CMK (cell line): ENCODE measurements at regions not wholly inside any gene's neighbourhood (a gene's known extent, or its start where the extent isn't known, plus 50 kb on each side); places are given as distances from the start of the nearest gene placed in this dataset.

Source experiments
- DNase-seq: peaks from one replicate; pipeline ENCODE4 v3.0.0-alpha.2; 2010; ENCODE audit warnings: low read depth

DNA sequence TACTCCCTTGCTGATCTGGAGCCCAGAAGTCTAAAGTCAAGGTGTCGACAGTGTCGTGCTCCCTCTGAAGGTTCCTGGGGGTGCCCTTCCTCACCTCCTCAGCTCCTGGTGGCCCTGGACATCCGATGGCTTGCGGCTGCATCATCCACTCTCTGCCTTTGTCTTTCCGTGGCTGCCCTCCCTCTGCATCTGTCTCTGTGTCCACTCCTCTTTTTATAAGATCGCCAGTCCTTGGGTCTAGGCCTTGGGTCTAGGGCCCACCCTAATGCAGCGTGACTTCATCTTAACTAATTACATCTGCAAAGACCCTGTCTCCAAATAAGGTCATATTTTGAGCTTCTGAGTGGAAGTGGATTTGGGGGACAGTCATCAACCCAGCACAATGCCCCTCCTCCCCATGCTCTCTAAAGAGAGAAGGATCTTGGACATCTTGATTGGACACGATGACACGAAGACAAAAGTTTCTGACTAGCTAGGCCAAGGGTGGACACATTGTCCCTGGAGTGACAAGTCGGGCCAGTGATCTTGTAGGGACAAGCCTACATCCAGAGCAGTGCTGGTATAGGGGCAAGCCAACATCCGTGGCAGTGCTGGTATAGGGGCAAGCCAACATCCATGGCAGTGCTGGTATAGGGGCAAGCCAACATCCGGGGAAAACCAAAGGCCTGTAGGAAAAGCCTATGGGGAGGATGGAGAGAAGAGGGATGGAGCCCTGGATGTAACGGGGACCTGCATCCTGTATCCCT, 93.9 kb upstream of the DIO3 start:
- no peak for DNase-seq

DNA sequence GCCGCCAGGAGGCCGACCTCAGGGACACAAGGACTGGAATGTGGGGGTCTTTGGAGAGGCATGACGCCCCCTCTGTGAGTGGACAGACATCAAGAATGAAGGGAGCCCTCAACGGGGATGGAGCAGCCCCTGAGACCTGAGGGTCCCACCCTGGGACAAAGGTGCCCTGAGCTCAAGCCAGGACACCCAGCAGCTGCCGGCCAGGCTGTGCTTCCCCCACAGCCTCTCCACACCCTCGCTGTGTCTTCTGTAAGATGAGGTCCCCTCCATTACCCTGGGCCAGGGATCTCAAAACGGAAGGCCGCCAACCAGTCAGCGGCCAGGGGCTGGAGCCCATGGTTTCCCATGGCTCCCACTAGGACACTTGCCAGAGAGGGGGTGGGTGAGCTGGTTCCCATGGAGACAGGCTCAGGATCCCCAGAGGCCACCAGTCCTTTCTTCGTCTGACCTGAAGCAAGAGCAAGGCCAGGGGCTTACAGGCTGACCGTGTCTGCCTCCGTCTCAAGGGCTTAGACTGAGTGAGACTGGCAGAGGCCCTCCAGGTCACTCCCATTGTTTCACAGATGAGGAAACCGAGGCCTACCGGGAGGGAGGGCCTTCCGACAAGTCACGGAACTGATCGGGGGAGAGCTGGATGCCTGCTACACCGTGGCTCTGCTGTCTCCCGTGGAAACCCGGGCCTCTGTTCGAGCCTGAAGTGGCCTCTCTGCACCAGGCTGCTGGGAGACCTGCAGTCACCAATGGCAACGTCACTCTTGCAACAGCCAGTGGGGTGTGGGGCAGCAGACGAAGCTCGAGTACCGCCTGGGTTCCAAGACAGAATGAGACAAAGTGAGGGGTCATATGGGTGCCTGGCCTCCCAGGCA, 91.7 kb upstream of the DIO3 start:
- DNase-seq: no peak

DNA sequence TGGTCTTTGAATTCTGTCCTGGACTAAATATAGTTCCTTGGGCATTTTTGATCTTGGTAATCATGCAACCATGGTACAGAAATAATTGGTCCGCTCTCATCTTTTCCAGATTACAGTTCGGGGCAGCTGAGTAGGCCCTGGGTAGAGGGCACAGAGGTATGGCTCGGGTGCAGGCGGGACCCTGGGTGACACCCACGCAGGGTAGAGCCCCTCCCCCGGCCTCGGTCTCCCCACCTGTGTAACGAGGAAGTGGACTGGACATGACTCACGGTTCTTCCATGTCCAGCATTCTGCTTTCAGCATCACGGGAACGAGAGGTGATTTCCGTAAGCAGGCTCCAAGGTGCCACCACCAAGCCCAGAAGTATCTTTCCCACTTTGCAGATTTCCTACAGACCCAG, 91.0 kb upstream of the DIO3 start:
- no peak for DNase-seq

DNA sequence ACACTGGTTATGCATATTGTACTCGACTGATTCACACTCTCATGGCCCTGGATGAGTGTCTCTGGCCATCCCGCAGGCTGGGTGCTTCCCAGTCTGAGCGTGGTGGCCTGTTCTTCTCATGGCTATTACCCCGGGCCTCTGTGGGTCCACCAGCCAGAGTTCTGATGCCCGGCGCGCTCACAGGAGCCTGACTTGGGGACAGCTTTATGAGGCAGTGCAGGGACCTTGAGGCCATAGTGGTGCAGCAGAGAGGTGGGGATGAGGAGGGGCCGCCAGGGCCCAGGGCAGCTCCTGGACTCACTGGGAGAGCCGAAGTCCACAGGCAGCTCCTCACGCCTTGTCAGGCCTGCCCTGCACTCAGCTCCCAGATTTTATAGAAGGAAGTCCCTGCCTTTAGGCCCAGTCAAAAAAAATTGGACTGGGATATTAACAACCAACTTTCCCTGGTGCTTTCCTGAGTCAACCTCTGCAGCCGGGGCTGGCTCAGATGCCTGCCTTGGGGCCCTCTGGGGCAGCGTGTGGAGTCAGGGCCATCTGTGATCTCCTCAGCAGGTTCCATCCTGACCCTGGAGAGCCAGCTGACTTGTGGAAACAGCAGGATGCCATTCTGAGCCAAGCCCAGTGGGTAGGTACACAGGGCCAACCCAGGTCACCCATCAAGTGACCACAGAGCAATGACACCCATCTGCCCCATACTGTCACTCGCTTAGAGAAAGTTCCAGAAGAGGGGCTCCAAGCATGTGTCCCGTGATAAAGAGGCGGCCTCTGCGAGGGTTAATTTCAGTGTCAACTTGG, 89.4 kb upstream of the DIO3 start:
- no peak for DNase-seq

DNA sequence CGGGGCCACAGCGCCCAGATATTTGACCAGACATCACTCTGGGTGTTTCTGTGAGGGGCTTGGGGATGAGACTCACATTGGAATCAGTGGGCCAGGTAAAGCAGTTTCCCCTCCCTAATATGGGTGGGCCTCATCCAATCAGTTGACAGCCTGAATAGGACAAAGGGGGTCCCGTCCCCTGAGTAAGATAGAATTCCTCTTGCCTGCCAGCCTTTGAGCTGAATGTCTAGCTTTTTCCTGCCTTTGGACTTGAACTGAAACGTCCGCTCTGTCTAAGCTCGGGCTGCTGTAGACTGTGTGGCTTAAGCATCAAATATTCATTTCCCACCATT, 88.8 kb upstream of the DIO3 start:
- no peak for DNase-seq

DNA sequence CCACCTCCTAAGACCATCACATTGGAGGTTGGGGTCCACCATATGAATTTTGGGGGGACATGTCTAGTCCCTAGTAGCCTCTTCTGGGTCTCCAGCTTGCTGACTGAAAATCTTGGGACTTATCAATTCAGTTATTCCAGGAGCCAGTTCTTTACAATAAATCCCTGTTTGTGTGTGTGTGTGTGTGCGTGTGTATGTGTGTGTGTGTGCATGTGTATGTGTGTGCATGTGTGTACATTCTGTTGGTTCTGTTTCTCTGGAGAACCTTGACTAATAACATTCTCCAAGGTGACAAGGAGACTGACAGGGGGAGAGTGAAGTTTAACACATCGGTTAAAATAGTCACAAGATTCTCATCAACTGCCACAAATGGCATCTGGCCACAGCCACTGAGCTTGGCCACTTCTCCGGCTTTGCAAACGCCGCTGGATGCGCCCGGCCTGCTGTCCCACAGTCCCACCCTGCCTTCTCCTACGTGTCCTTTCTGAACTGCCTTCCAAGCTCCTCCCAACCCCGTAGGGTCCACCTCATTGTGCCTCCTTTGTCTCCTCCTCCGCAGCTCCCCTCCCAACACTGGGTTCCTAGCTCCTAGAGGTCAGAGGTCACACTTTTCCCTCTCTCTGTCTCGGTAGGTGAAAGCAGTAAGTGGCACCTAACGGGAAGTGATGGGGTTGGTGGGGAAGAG, 88.1 kb upstream of the DIO3 start:
- no peak for DNase-seq

DNA sequence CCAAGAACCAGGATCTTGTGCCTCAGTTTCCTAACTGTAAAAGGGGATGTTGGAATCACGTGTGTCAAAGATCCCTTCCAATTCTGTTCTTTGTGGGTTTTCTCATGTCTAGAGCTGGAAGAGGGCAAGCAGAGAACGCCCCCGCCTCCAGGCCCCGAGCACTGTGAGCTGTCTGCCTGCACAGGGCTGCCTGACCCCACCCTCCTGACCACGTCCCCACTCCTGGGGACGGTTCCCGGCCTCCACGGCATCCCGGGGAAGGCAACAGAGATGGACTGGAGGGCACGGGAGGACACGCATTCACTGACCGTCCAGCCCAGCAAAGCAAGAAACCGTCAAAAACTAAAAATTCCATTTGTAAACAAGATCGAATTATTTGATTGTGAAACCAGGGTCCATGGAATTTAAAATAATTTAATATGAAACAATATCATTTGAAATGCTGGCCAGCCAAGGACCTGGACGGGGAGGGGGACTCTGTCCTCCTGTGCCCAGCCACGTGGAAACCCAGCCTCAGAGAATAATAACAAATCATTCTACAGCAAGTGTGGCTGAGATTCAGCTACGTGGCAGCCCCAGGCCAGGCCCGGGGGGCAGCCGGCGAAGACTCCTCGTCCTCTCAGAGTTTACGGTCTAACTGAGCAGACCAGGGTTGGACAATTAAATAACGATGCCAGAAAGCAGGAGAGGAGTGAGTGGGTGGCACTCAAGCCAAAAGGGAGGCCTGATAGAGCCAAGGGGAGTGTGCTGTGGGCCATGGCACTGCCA, 87.3 kb upstream of the DIO3 start:
- no peak for DNase-seq

DNA sequence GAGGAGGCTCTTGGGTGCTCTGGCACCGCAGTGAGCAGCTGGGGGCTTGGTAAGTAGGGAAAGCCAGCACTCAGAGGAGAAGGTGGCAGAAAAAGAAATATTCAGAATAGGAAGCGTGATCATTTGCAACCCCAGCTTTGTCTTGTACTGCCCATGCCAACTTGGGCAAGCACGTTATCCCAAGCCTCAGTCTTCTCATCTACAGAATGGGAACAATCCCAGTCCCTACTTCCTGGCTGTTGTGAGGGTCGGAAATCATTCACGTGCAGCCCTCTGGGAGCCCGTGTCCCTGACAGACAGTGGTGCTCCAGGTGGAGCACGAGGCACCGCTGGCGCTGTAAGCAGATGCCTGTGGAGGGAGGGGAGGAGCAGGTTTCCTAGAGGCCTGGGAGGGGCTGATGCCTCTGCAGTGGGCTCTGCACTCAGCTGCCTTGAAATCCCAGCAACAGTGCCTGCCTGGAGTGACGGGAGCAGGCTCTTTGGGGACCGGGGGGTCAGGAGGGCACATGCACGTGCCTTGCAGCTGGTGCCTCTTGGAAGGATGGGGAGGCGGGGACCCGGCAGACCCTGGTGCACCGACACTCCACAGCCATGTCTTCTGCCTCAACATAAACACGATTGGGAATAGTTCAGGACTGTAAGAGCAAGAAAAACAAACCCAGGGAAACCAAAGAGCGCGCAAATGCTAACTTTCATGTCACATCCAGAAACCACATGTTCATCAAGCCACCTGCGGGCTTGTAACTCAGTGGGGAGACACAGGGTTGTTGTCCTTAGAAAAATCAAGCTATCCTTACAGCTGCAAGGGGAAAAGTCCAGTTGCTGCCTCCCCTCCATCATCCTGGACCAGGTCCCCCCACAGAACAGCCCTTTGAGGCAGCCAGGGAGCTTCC, 86.5 kb upstream of the DIO3 start:
- no peak for DNase-seq

DNA sequence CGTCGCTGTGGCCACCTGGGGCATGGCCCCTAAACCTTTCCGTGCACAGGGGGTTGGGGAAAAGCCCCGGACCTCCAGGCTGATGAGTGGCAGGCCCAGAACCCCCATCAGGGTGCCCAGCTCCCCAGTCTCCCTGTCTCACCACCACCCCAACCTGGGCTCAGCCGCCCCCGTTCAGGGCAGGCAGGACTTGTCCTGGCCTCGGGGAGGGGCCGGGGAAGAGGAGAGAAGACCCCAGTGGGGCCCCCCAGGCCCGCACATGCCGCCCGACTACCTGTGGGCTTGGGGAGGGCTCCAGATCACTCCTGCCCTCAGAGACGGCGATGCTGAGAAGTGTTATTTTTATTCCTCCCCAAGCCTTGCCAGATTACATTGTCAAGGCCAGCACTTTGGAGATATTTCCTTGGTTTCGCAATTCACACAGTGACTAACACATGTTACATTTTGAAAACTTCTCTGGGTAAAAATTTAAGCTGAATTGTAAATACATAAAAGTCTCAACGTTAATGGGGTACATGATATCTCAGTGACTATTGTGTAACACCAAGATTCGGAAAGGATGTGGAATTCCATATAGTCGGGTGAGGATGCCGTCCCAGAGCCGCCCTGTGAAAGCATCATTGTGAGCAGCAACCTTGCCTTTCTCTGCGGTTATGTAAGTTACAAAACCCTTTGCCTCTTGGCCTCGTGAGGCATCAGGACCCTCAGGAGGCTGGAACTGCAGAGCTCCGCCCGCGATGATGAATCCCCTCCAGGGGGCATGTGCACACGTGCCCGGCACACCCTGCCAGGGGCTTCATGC, 85.6 kb upstream of the DIO3 start:
- DNase-seq: no peak

DNA sequence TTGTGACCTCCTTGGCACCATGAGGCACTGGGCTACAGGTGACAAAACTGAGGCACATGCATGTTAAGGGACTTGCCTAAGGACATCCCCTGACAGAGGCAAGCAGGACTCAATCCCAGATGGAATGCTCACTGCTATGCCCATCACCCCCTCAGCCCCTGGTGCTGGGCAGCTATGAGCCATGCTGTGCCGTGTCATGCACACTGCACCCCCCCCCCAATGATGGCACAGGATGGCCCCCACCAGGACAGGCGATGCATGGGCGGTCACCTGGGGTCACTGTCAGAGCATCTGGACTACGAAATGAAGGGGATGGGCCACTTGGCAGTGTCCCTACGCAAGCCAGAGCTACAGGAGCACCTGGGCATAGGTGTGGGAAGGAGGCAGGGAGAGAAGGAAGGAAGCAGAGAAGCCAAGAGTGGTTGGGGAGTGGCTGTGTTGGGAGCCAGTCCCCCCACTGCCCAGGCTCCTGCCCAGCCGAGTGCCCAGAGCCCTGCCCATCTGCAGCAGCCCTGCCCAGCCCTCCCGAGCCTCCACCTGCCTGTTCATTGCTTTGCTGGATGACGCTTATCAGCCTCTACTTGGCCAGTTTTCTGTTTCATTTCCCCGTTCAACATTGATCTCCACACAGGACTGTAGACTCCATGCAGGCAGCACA, 84.9 kb upstream of the DIO3 start:
- DNase-seq: no peak

DNA sequence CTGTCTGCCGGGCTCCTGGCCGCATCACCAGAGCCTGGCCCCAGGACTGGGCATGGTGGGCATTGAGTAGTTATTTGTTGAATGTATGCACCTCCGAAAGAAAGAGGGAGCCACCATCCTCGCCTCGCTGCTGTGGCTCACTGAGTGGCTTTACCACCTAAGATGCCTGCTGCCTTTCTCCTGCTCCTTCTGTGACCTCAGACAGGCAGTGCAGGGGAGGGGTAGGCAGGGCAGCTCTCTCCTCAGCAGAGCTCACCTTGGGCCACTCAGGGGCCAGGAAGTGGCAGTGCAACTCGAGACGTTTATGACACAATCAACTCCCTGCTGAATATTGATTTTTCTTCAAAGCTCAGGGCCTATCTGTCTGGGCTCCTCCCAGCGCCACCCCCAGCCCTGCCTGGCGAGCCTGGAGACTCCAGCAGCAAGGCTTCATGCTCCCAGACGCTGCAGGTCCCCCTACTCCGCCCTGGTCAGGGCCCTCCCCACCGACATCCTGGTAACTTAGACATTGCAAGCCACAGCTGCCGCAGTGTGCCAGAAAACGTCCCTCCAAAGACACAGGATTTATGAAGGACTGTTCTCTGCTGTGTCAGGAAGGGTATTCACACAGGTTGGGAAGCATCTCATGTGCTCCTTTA, 84.3 kb upstream of the DIO3 start:
- DNase-seq: no peak

DNA sequence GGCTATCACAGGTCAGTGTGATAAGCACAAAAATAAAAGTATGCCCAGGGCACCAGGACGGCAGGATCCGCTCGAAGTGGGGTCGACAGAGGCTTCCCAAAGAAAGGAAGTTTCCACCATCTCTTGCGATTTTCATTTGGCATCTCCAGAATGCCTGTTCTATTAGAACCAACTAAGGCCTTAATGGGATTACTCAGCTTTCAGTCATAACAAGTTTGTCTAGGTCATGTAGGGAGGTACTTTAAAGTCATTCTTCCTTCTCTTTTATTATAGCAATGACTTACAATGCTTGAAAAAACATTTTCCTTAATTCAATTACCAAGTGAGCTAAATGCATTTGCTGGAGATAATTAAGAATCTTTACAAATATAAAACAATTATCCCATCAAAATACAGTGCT, 83.6 kb upstream of the DIO3 start:
- DNase-seq: no peak

DNA sequence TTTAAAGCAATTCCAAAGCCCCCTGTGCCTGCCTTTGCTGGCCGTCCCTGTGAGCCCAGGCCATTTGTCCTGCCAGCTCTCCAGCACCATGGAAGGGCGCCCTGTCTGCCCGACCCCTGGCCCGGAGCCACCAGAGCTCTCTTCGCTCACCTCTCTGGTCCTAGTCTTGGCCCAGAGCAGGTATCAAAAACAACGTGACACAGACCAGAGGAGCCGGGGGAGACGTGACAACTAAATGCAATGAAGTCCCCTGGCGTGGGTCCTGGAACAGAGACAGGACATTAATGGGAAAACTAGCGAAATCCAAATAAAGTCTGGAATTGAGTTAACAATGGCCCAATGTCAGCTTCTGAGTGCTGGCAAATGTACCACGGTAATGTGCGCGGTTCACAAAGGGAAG, 83.2 kb upstream of the DIO3 start:
- no peak for DNase-seq

DNA sequence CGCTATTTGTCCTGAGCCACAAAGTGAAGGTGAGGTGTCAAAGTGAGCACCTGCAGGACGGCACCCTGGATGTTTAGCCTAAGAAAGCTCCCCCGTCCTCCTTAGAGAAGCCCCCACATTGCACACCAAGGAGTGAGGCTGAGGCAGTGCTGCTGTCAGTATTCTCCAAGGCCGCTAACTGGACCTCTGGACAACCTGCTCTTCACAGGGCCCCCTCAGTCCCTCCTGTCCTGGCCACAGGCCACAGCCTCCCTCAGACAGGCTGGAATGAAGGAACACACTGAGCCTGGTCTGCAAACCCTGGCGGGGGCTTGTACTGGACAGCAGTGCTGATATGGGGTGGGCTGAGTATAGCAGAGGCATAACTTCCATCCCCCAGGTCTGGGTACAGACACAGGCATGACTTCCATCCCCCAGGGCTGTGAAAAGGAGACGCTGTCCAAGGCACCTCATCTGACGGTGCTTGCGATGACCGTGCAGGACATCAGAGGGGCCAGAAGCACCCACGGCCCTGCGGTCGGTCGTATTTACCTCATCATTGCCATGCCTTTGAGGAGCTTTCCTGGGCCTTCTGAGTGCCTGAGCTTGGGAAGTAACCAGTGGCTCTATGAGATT, 82.4 kb upstream of the DIO3 start:
- no peak for DNase-seq

DNA sequence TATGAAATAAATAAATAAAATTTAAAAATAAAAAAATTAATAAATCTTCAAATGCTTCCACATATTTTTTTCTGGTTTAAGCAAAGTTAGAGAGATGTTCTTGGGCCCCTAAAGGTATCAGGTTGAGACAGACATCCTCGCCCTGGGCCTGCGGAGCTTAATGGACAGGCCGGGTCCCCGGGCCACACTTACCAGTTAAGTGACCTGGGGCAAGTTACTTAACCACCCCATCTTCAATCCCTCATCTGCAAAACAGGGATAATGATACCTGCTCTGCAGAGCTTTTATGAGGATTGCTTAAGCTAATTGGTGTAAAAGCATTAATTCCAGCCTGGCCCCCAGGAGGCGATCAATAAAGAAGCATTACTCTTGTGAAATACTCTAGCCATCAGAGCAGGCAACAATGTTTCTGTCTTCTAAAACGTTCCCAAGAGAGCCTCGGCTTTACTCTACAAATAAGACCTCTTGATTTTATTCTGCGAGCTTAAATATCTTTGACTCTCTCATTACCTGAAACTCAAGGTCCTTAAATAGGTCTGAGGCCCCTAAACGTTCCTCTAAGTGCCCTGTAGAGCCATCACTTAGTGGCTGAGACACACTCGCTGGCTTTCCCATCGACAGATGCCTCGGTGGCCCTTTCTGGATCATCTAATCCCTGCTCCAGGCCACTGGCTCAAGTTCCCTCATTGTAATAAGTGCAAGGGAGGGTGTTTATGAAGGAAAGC, 81.1 kb upstream of the DIO3 start:
- DNase-seq: no peak

DNA sequence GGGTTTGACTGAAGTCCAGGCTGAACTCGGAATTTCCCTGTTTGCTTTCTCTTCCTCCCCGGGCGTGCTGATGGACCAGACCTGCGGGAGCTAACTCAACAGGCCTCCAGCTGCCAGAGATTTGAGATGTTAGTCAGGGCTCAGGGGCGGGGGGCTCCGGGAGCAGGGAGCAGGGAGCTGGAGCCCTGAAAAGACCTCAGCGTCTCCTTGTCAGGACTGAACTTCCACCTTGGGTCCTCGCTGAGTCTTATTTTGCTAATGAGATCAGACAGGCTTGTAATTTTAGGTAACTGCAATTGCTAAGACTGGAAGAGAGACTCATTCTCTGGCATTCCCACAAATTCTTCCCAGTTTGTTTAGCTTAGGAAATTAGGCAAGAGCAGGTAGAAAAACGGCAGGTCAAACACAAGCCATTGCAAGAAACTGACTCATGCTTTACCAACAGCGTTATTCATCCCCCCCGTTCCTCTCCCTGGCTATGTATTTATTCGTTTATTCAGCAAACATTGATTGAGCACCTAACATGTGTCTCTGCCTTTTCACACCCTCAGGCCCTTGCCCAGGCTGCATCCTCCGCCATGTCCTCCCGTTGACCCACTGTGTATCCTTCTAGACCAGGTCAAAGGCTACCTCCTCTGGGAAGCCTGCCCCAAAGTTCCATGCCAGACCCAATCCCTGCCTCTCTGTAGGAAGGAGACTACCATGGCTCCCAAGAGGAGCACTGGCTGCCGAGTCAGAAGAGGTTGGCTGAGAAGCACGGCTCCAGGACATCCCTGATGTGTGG, 80.4 kb upstream of the DIO3 start:
- no peak for DNase-seq

DNA sequence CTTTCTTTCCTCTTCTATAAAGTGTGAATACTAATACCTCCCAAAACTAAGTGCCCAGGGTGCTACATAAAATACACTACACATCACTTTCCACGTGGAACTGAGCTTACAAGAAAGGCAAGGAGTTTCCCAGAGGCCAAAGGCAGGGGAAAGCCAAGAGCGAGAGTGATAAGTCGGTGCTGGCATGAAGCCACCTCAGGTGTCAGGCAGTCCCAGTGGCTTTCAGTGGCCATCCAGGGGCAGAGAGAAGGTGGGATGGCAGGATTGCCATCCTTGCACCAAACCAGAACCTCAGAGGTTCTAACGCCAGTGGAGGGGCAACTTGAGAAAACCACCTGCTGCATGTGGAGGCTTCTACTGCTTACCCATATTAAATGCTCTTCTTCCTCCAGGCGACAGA, 79.7 kb upstream of the DIO3 start:
- DNase-seq: no peak
